ENCODE measurements at regions not wholly inside any gene's neighbourhood (a gene's known extent, or its start where the extent isn't known, plus 50 kb on each side); places are given as distances from the start of the nearest gene placed in this dataset.

GRCh38 chr22:47783433-47784366, 1021.2 kb downstream of the TBC1D22A start:
- Histone ChIP-seq H3K27me3 (ENCODE audit: control insufficient read depth, low read length) (no peaks in the 10 kb centered on the region), H3K4me2 (ENCODE audit: low read length) (no peak overlapping the region), H3K4me1 (ENCODE audit: control insufficient read depth, low read length) (no peaks in the 10 kb centered on the region), H3F3A (ENCODE audit: control insufficient read depth, insufficient read depth) (no peaks in the 10 kb centered on the region), H3K27ac (ENCODE audit: low read depth, low read length) (no peak overlapping the region), H3K79me2 (ENCODE audit: control insufficient read depth, low read length) (no peaks in the 10 kb centered on the region), H4K20me1 (ENCODE audit: control insufficient read depth, insufficient read depth, low read depth, low read length) (no peaks in the 10 kb centered on the region), H3K36me3 (ENCODE audit: control insufficient read depth, low read length) (no peaks in the 10 kb centered on the region), H3K4me3 (ENCODE audit: low read length) (no peak overlapping the region), H3K9me3 (ENCODE audit: control insufficient read depth, insufficient read depth, low read length) (peaks cover 10% of the 10 kb centered on the region; the same call in 1 of the 2 replicates), H3K9me2 (replicated peaks; ENCODE audit: control insufficient read depth, low read length) (no peaks in the 10 kb centered on the region)
- no peak for TF ChIP-seq CTCF (IDR thresholded peaks at IDR 0.05; ENCODE audit: low read depth, low read length, poor library complexity, severe bottlenecking)

GRCh38 chr22:47782328-47783075, 1020.1 kb downstream of the TBC1D22A start:
- Histone ChIP-seq H3F3A (ENCODE audit: control insufficient read depth, insufficient read depth) (no peaks in the 10 kb centered on the region), H3K27me3 (ENCODE audit: control insufficient read depth, low read length) (no peaks in the 10 kb centered on the region), H3K9me2 (replicated peaks; ENCODE audit: control insufficient read depth, low read length) (no peaks in the 10 kb centered on the region), H3K9me3 (ENCODE audit: control insufficient read depth, insufficient read depth, low read length) (peaks cover 10% of the 10 kb centered on the region; the same call in 1 of the 2 replicates), H3K36me3 (ENCODE audit: control insufficient read depth, low read length) (no peaks in the 10 kb centered on the region), H3K79me2 (ENCODE audit: control insufficient read depth, low read length) (no peaks in the 10 kb centered on the region), H3K4me2 (ENCODE audit: low read length) (no peak overlapping the region), H3K27ac (ENCODE audit: low read depth, low read length) (no peak overlapping the region), H3K4me3 (ENCODE audit: low read length) (no peak overlapping the region), H4K20me1 (ENCODE audit: control insufficient read depth, insufficient read depth, low read depth, low read length) (no peaks in the 10 kb centered on the region), H3K4me1 (ENCODE audit: control insufficient read depth, low read length) (no peaks in the 10 kb centered on the region)
- no peak for TF ChIP-seq EZH2phosphoT487 (IDR thresholded peaks at IDR 0.05; ENCODE audit: borderline replicate concordance, low read length)

- H3K4me2 ChIP-seq (ENCODE audit: low read length): no peak overlapping the region
- no peaks in the 10 kb centered on the region for H3K4me1 ChIP-seq (ENCODE audit: control insufficient read depth, low read length)
- no peak overlapping the region for H3K27ac ChIP-seq (ENCODE audit: low read depth, low read length)
- no peak for TF ChIP-seq EZH2phosphoT487 (IDR thresholded peaks at IDR 0.05; ENCODE audit: borderline replicate concordance, low read length)
- TF ChIP-seq CTCF (IDR thresholded peaks at IDR 0.05; ENCODE audit: low read depth, low read length, poor library complexity, severe bottlenecking): no peak
- no peaks in the 10 kb centered on the region for H3K79me2 ChIP-seq (ENCODE audit: control insufficient read depth, low read length)
- H3K27me3 ChIP-seq (ENCODE audit: control insufficient read depth, low read length): no peaks in the 10 kb centered on the region
- H3K36me3 ChIP-seq (ENCODE audit: control insufficient read depth, low read length): no peaks in the 10 kb centered on the region
- no peaks in the 10 kb centered on the region for H3F3A ChIP-seq (ENCODE audit: control insufficient read depth, insufficient read depth)
- no peaks in the 10 kb centered on the region for H4K20me1 ChIP-seq (ENCODE audit: control insufficient read depth, insufficient read depth, low read depth, low read length)
- no peaks in the 10 kb centered on the region for H3K9me2 ChIP-seq (replicated peaks; ENCODE audit: control insufficient read depth, low read length)
- peaks cover 10% of the 10 kb centered on the region; the same call in 1 of the 2 replicates for H3K9me3 ChIP-seq (ENCODE audit: control insufficient read depth, insufficient read depth, low read length)
- no peak overlapping the region for H3K4me3 ChIP-seq (ENCODE audit: low read length)
These were observed 1019.1 kb downstream of the TBC1D22A start for GRCh38 chr22:47781427-47782111.
